ENCODE measurements at regions not wholly inside any gene's neighbourhood (a gene's known extent, or its start where the extent isn't known, plus 50 kb on each side); places are given as distances from the start of the nearest gene placed in this dataset.

GRCh38 chr18:47595831-47596501 lies 334.5 kb downstream of the SMAD2 start:
- DNase-seq (ENCODE audit: low read depth), result no peak

GRCh38 chr18:47594621-47595086 lies 335.8 kb downstream of the SMAD2 start:
- DNase-seq (ENCODE audit: low read depth), result no peak

GRCh38 chr18:47593744-47594472 lies 336.6 kb downstream of the SMAD2 start:
- DNase-seq (ENCODE audit: low read depth), result no peak

GRCh38 chr18:47591429-47591828 lies 339.0 kb downstream of the SMAD2 start:
- no peak for DNase-seq (ENCODE audit: low read depth)

GRCh38 chr18:47587587-47587986 lies 336.1 kb upstream of the SKOR2 start:
- DNase-seq (ENCODE audit: low read depth), result no peak

GRCh38 chr18:47586418-47587070 lies 335.1 kb upstream of the SKOR2 start:
- no peak for DNase-seq (ENCODE audit: low read depth)

- DNase-seq (ENCODE audit: low read depth), result no peak
These were observed 334.5 kb upstream of the SKOR2 start for GRCh38 chr18:47585914-47586313.

GRCh38 chr18:47585136-47585535 lies 333.7 kb upstream of the SKOR2 start:
- no peak for DNase-seq (ENCODE audit: low read depth)

GRCh38 chr18:47582093-47582492 lies 330.6 kb upstream of the SKOR2 start:
- DNase-seq (ENCODE audit: low read depth), result no peak

- DNase-seq (ENCODE audit: low read depth), result no peak
These were observed 326.1 kb upstream of the SKOR2 start for GRCh38 chr18:47577520-47577919.

GRCh38 chr18:47574966-47575365 lies 323.5 kb upstream of the SKOR2 start:
- no peak for DNase-seq (ENCODE audit: low read depth)

GRCh38 chr18:47571957-47572356 lies 320.5 kb upstream of the SKOR2 start:
- no peak for DNase-seq (ENCODE audit: low read depth)

- DNase-seq (ENCODE audit: low read depth), result no peak
These were observed 315.3 kb upstream of the SKOR2 start for GRCh38 chr18:47566809-47567208.

- no peak for DNase-seq (ENCODE audit: low read depth)
These were observed 309.6 kb upstream of the SKOR2 start for GRCh38 chr18:47560723-47561715.

GRCh38 chr18:47558110-47558750 lies 306.8 kb upstream of the SKOR2 start:
- DNase-seq (ENCODE audit: low read depth), result no peak

GRCh38 chr18:47557160-47557559 lies 305.7 kb upstream of the SKOR2 start:
- no peak for DNase-seq (ENCODE audit: low read depth)

- no peak for DNase-seq (ENCODE audit: low read depth)
These were observed 301.3 kb upstream of the SKOR2 start for GRCh38 chr18:47552783-47553182.

GRCh38 chr18:47550611-47551010 lies 299.2 kb upstream of the SKOR2 start:
- no peak for DNase-seq (ENCODE audit: low read depth)

GRCh38 chr18:47549021-47549540 lies 297.6 kb upstream of the SKOR2 start:
- DNase-seq (ENCODE audit: low read depth), result no peak

- no peak for DNase-seq (ENCODE audit: low read depth)
These were observed 296.2 kb upstream of the SKOR2 start for GRCh38 chr18:47547539-47548202.

GRCh38 chr18:47545613-47546012 lies 294.2 kb upstream of the SKOR2 start:
- DNase-seq (ENCODE audit: low read depth), result no peak
